Sigmoid colon (tissue), 6 donors: ENCODE measurements at regions not wholly inside any gene's neighbourhood (a gene's known extent, or its start where the extent isn't known, plus 50 kb on each side); places are given as distances from the start of the nearest gene placed in this dataset.

Experiments used
- DNase-seq: peaks from one replicate; pipeline ENCODE4 v3.0.0-alpha.2; 2019
- H3K27ac ChIP-seq, 4 donors: fragments of 200-600 bp; sonication (generic); one replicate each; pipeline ENCODE4 v1.5.1; 2016 to 2019; ENCODE audit warnings: mild to moderate bottlenecking in 1 of 4
- H3K27me3 ChIP-seq, 3 donors: fragments of 200-600 bp; sonication (generic); one replicate each; pipeline ENCODE4 v1.5.1; 2019; ENCODE audit warnings: mild to moderate bottlenecking in 1 of 3
- H3K36me3 ChIP-seq, 4 donors: fragments of 200-600 bp; sonication (generic); one replicate each; pipeline ENCODE4 v1.5.1; 2016 to 2019
- H3K4me1 ChIP-seq, 4 donors: fragments of 200-600 bp; sonication (generic); one replicate each; pipeline ENCODE4 v1.5.1; 2017 to 2019
- H3K4me3 ChIP-seq, 4 donors: fragments of 200-600 bp; sonication (generic); one replicate each; pipeline ENCODE4 v1.5.1; 2017 to 2019; ENCODE audit warnings: mild to moderate bottlenecking in 2 of 4, moderate library complexity in 1 of 4
- H3K9me3 ChIP-seq, 4 donors: fragments of 200-600 bp in 3 of 4; sonication (generic) in 3 of 4; one replicate each; pipeline versions ENCODE4 v1.5.1 to v1.6.1; 2013 to 2019
- CTCF ChIP-seq, 4 experiments: fragments of 450-650 bp in 3 of 4; fragments of 200-600 bp in 1 of 4; IDR thresholded peaks; one replicate each; pipeline ENCODE4 v1.5.1; 2016 to 2019; ENCODE audit warnings: antibody characterized with exemption in 4 of 4, mild to moderate bottlenecking in 3 of 4, moderate library complexity in 2 of 4
- EP300 ChIP-seq, 4 donors: sonication (generic); formaldehyde crosslinking; IDR thresholded peaks; one replicate each; pipeline ENCODE4 v1.6.1; 2017; ENCODE audit warnings: antibody characterized with exemption in 4 of 4
- POLR2A ChIP-seq, 2 donors: fragments of 450-650 bp; IDR thresholded peaks; one replicate each; pipeline ENCODE4 v1.6.1; 2016; ENCODE audit warnings: antibody characterized with exemption in 2 of 2, mild to moderate bottlenecking in 2 of 2, moderate library complexity in 2 of 2
- POLR2AphosphoS5 ChIP-seq, 4 donors: sonication (generic); formaldehyde crosslinking; IDR thresholded peaks; one replicate each; pipeline ENCODE4 v1.6.1; 2017; ENCODE audit warnings: antibody characterized with exemption in 4 of 4
- WGBS, 2 donors: extraction: QIAGEN DNeasy Blood & Tissue Kit; methylation state at CpG; one replicate each; pipeline ENCODE4 v1.1.7; 2013; 5-methylcytosine and 5-hydroxymethylcytosine counted together
- intact Hi-C: fragments of 100-400 bp; cut with DNase I; formaldehyde crosslinking; loops from one replicate; pipeline ENCODE4 v1.15.1; 2023
- donor health status: healthy with polysubstance abuse.
- donor health status: healthy.

- Histone ChIP-seq H3K27me3 (no peaks in the 10 kb centered on the region), H3K36me3 (no peaks in the 10 kb centered on the region), H3K9me3 (no peaks in the 10 kb centered on the region), H3K27ac (no peak overlapping the region), H3K4me1 (no peaks in the 10 kb centered on the region), H3K4me3 (no peak overlapping the region)
- 87 to 92% methylated on average over 2 of the region's 2 CpGs for WGBS, 2 donors
- no peak for DNase-seq
- intact Hi-C loops = no loop called here
- TF ChIP-seq CTCF (IDR thresholded peaks at IDR 0.05) = no peak
- TF ChIP-seq POLR2A (IDR thresholded peaks at IDR 0.05) = no peak
- no peak for TF ChIP-seq EP300 (IDR thresholded peaks at IDR 0.05)
- TF ChIP-seq POLR2AphosphoS5 (IDR thresholded peaks at IDR 0.05) = no peak
Observed at GRCh38 chr13:84566780-84567179, 684.5 kb upstream of the SLITRK1 start.

- Histone ChIP-seq H3K4me3 (no peak overlapping the region), H3K27me3 (no peaks in the 10 kb centered on the region), H3K4me1 (no peaks in the 10 kb centered on the region), H3K36me3 (no peaks in the 10 kb centered on the region), H3K9me3 (no peaks in the 10 kb centered on the region), H3K27ac (no peak overlapping the region)
- intact Hi-C loops = no loop called here
- no peak for DNase-seq
- WGBS, 2 donors = 72 to 83% methylated on average over 3 of the region's 3 CpGs
- TF ChIP-seq POLR2AphosphoS5 (IDR thresholded peaks at IDR 0.05) (no peak), EP300 (IDR thresholded peaks at IDR 0.05) (no peak), CTCF (IDR thresholded peaks at IDR 0.05) (no peak), POLR2A (IDR thresholded peaks at IDR 0.05) (no peak)
Observed at GRCh38 chr13:84563611-84564010, 681.3 kb upstream of the SLITRK1 start.

- no peak overlapping the region for H3K27ac ChIP-seq
- no peaks in the 10 kb centered on the region for H3K27me3 ChIP-seq
- H3K9me3 ChIP-seq = no peaks in the 10 kb centered on the region
- no peak for TF ChIP-seq CTCF (IDR thresholded peaks at IDR 0.05)
- no peak for TF ChIP-seq EP300 (IDR thresholded peaks at IDR 0.05)
- no peak for TF ChIP-seq POLR2A (IDR thresholded peaks at IDR 0.05)
- no peak for TF ChIP-seq POLR2AphosphoS5 (IDR thresholded peaks at IDR 0.05)
- intact Hi-C loops = no loop called here
- no peaks in the 10 kb centered on the region for H3K36me3 ChIP-seq
- WGBS, 2 donors = 29 to 42% methylated on average over 5 of the region's 5 CpGs
- H3K4me3 ChIP-seq = no peak overlapping the region
- DNase-seq = no peak
- H3K4me1 ChIP-seq = no peaks in the 10 kb centered on the region
Observed at GRCh38 chr13:84553227-84553626, 671.0 kb upstream of the SLITRK1 start.

GRCh38 chr13:84543962-84544361 lies 661.7 kb upstream of the SLITRK1 start:
- no peak overlapping the region for H3K27ac ChIP-seq
- DNase-seq = no peak
- no peaks in the 10 kb centered on the region for H3K9me3 ChIP-seq
- no peak overlapping the region for H3K4me3 ChIP-seq
- no peaks in the 10 kb centered on the region for H3K27me3 ChIP-seq
- 79% methylated on average over 3 of the region's 3 CpGs for WGBS, 2 donors
- intact Hi-C loops = no loop called here
- no peaks in the 10 kb centered on the region for H3K36me3 ChIP-seq
- no peak for TF ChIP-seq POLR2AphosphoS5 (IDR thresholded peaks at IDR 0.05)
- TF ChIP-seq EP300 (IDR thresholded peaks at IDR 0.05) = no peak
- TF ChIP-seq CTCF (IDR thresholded peaks at IDR 0.05) = no peak
- no peak for TF ChIP-seq POLR2A (IDR thresholded peaks at IDR 0.05)
- H3K4me1 ChIP-seq = no peaks in the 10 kb centered on the region

- 44 to 48% methylated on average over 1 of the region's 1 CpG for whole genome bisulfite sequencing, 2 donors
Observed at GRCh38 chr13:84542348-84542747, 660.1 kb upstream of the SLITRK1 start.

More at GRCh38 chr13:84542348-84542747, 660.1 kb upstream of the SLITRK1 start:
- H3K36me3 ChIP-seq = no peaks in the 10 kb centered on the region
- TF ChIP-seq CTCF (IDR thresholded peaks at IDR 0.05) (no peak), POLR2AphosphoS5 (IDR thresholded peaks at IDR 0.05) (no peak), EP300 (IDR thresholded peaks at IDR 0.05) (no peak)
- H3K27me3 ChIP-seq = no peaks in the 10 kb centered on the region
- intact Hi-C loops = no loop called here
- no peak overlapping the region for H3K4me3 ChIP-seq
- DNase-seq = no peak
- H3K4me1 ChIP-seq = no peaks in the 10 kb centered on the region
- H3K27ac ChIP-seq = no peak overlapping the region
- H3K9me3 ChIP-seq = no peaks in the 10 kb centered on the region
